Erythroblast (primary cell): ENCODE measurements at regions not wholly inside any gene's neighbourhood (a gene's known extent, or its start where the extent isn't known, plus 50 kb on each side); places are given as distances from the start of the nearest gene placed in this dataset.

ENCODE experiments used
- GATA1 ChIP-seq: IDR thresholded peaks from 2 replicates; pipeline ENCODE4 v1.6.1; 2011; ENCODE audit warnings: low read depth, mild to moderate bottlenecking, control low read depth, low read length, moderate library complexity
- POLR2A ChIP-seq: IDR thresholded peaks from 2 replicates; pipeline ENCODE4 v1.6.1; 2011; ENCODE audit warnings: mild to moderate bottlenecking, low read length

DNA sequence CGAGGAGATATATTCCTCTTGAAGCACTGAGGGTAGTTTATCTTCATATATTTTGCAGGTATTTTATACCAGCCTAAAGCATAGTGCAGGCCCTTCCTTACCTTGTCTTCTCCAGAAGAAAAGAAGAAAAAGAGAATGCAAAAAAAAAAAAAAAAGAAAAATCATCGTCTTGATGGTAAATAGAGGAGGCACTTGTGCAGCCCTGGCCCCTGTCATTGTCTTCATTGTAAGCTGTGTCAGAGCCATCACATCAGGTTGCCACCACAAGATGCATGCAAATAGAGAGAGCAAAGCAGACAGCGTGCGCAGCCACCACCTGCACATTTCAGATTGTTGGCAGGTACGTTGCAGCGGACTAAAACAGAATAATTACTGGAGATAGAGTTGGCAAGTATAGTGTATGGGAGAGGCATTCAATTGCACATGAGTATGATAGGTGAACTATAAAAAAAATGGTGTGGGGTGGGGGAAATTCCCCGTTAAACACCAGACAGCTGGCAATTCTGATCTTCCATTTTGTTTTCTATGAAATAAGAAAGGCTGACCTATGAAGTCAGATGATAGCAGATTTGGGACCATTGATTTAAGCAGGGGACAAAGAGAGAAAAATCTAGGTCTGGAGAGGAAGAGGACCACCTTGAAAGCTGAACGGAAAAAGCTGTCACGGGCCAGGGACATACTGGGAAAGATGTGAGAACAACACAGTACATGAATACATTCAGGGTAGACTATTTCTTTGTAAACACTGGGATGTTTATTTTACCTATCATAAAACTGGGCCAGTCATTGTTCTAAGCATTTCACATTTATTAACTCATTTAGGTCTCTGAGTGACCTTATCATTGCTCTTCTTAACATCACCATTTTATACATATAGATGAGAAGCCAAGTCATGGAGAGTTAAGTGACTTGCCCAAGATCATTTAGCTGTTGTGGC, 306.3 kb upstream of the SP8 start:
- TF ChIP-seq POLR2A: no peak
- no peak for TF ChIP-seq GATA1
